H1 (cell line): ENCODE measurements at regions not wholly inside any gene's neighbourhood (a gene's known extent, or its start where the extent isn't known, plus 50 kb on each side); places are given as distances from the start of the nearest gene placed in this dataset.

Source experiments
- CTCF ChIA-PET: fragments of 300-600 bp; sonication (Branson Sonifier 250); formaldehyde crosslinking; loops from one replicate; lab custom pipeline; 2021; ENCODE audit not compliant: partially characterized antibody; lab: Charles Lee
- POLR2A ChIA-PET: fragments of 300-600 bp; sonication (Branson Sonifier 250); formaldehyde crosslinking; loops from one replicate; lab custom pipeline; 2021; ENCODE audit warnings: inconsistent platforms; ENCODE audit not compliant: partially characterized antibody; lab: Charles Lee
- DNase-seq, 2 experiments: peaks; one replicate each; pipeline versions ENCODE4 v3.0.0 to v3.0.0-alpha.2; 2010 to 2022; ENCODE audit warnings: low spot score in 2 of 2, low read depth in 1 of 2, mixed read lengths in 1 of 2
- FAIRE-seq: peaks from 2 replicates; lab custom pipeline; 2011; peaks lifted over from hg19 to GRCh38; lab: Jason Lieb, UNC
- H2AFZ ChIP-seq: 2 replicates; pipeline ENCODE4 v1.8.1; 2012; ENCODE audit warnings: low read length, inconsistent platforms
- H2AK5ac ChIP-seq: 2 replicates; pipeline ENCODE4 v1.6.1; 2013; ENCODE audit warnings: low read depth, low read length
- H2BK120ac ChIP-seq: replicated peaks from 2 replicates; pipeline ENCODE3; 2013; ENCODE audit warnings: low read depth, low read length, inconsistent platforms
- H2BK12ac ChIP-seq: 2 replicates; pipeline ENCODE4 v1.6.1; 2013; ENCODE audit warnings: low read depth, low read length
- H2BK15ac ChIP-seq: 2 replicates; pipeline ENCODE4 v1.6.1; 2013; ENCODE audit warnings: low read length
- H2BK20ac ChIP-seq: 2 replicates; pipeline ENCODE4 v1.6.1; 2013; ENCODE audit warnings: low read length
- H2BK5ac ChIP-seq: 2 replicates; pipeline ENCODE4 v1.6.1; 2013; ENCODE audit warnings: low read depth, low read length
- H3K14ac ChIP-seq: 2 replicates; pipeline ENCODE4 v1.6.1; 2013; ENCODE audit warnings: inconsistent platforms; ENCODE audit not compliant: insufficient read length
- H3K18ac ChIP-seq: 2 replicates; pipeline ENCODE4 v1.6.1; 2013; ENCODE audit warnings: low read length; ENCODE audit errors: extremely low read depth
- H3K23ac ChIP-seq: 2 replicates; pipeline ENCODE4 v1.6.1; 2013; ENCODE audit warnings: inconsistent platforms; ENCODE audit not compliant: insufficient read length
- H3K23me2 ChIP-seq: 2 replicates; pipeline ENCODE4 v1.6.1; 2013; ENCODE audit warnings: low read depth, low read length
- H3K27ac ChIP-seq: 2 replicates; pipeline ENCODE4 v1.6.1; 2011; ENCODE audit warnings: low read depth, low read length, inconsistent platforms
- H3K27me3 ChIP-seq, 4 experiments: replicated peaks in 1 of 4; 1 replicate in 1 of 4; 2 replicates in 3 of 4; pipeline versions ENCODE4 v1.6.1 to v1.8.1; 2011 to 2013; ENCODE audit warnings: low read length in 3 of 4, mild to moderate bottlenecking in 3 of 4, inconsistent platforms in 2 of 4, mixed read lengths in 2 of 4, moderate library complexity in 1 of 4; ENCODE audit not compliant: control insufficient read depth in 3 of 4, insufficient read depth in 3 of 4; ENCODE audit errors: extremely low read depth in 1 of 4
- H3K36me3 ChIP-seq, 4 experiments: 2 replicates each; pipeline versions ENCODE4 v1.6.1 to v1.8.1; 2011 to 2013; ENCODE audit warnings: mild to moderate bottlenecking in 4 of 4, low read length in 3 of 4, moderate library complexity in 2 of 4, control low read depth in 1 of 4, inconsistent platforms in 1 of 4; ENCODE audit not compliant: insufficient read depth in 4 of 4, control insufficient read depth in 2 of 4
- H3K4ac ChIP-seq: replicated peaks from 2 replicates; pipeline ENCODE3; 2013; ENCODE audit warnings: low read length, low read depth, mixed read lengths, inconsistent platforms; ENCODE audit not compliant: insufficient read length
- H3K4me1 ChIP-seq, 4 experiments: replicated peaks in 1 of 4; 1 replicate in 1 of 4; 2 replicates in 3 of 4; pipeline versions ENCODE4 v1.6.1 to v1.8.1; 2011 to 2013; ENCODE audit warnings: low read length in 3 of 4, inconsistent platforms in 2 of 4, mixed read lengths in 1 of 4; ENCODE audit not compliant: insufficient read depth in 4 of 4, control insufficient read depth in 3 of 4
- H3K4me2 ChIP-seq, 2 experiments: 2 replicates each; pipeline versions ENCODE4 v1.6.1 to v1.8.1; 2011 to 2013; ENCODE audit warnings: low read depth in 2 of 2, low read length in 2 of 2, control low read depth in 1 of 2, inconsistent platforms in 1 of 2, mild to moderate bottlenecking in 1 of 2; ENCODE audit not compliant: insufficient read depth in 1 of 2
- H3K4me3 ChIP-seq, 4 experiments: fragments of 200-600, 300-600 bp in 1 of 4; sonication (generic), shearing (Covaris generic), sonication (Bioruptor Twin) in 1 of 4; 2 replicates each; pipeline versions ENCODE4 v1.5.1 to v1.8.1; 2011 to 2016; ENCODE audit warnings: low read length in 4 of 4, low read depth in 3 of 4, control low read depth in 2 of 4, inconsistent platforms in 2 of 4, mild to moderate bottlenecking in 2 of 4, mixed read lengths in 1 of 4, moderate library complexity in 1 of 4; ENCODE audit not compliant: insufficient read depth in 2 of 4; ENCODE audit errors: extremely low read depth in 1 of 4
- H3K56ac ChIP-seq: replicated peaks from 2 replicates; pipeline ENCODE3; 2013; ENCODE audit warnings: low read depth, mild to moderate bottlenecking, mixed read lengths, low read length, inconsistent platforms; ENCODE audit not compliant: insufficient read length
- H3K79me1 ChIP-seq: 2 replicates; pipeline ENCODE4 v1.6.1; 2013; ENCODE audit warnings: low read depth, low read length, control low read depth
- H3K79me2 ChIP-seq, 2 experiments: 2 replicates each; pipeline versions ENCODE4 v1.6.1 to v1.8.1; 2012 to 2013; ENCODE audit warnings: low read length in 2 of 2, mild to moderate bottlenecking in 2 of 2, inconsistent platforms in 1 of 2; ENCODE audit not compliant: insufficient read depth in 2 of 2, control insufficient read depth in 1 of 2
- H3K9ac ChIP-seq, 4 experiments: replicated peaks in 1 of 4; 1 replicate in 1 of 4; 2 replicates in 3 of 4; pipeline versions ENCODE4 v1.6.1 to v1.8.1; 2011 to 2013; ENCODE audit warnings: low read depth in 3 of 4, low read length in 3 of 4, control low read depth in 2 of 4, mild to moderate bottlenecking in 2 of 4, moderate library complexity in 2 of 4, inconsistent platforms in 1 of 4; ENCODE audit errors: extremely low read depth in 1 of 4
- H3K9me3 ChIP-seq, 2 experiments: 2 replicates each; pipeline versions ENCODE4 v1.6.1 to v1.8.1; 2012 to 2013; ENCODE audit warnings: mild to moderate bottlenecking in 2 of 2, moderate library complexity in 2 of 2, control low read depth in 1 of 2, inconsistent platforms in 1 of 2, low read depth in 1 of 2, low read length in 1 of 2, mixed read lengths in 1 of 2; ENCODE audit not compliant: insufficient read depth in 2 of 2
- H4K20me1 ChIP-seq, 2 experiments: replicated peaks in 1 of 2; 2 replicates each; pipeline versions ENCODE3 to v1.8.1; 2011 to 2013; ENCODE audit warnings: inconsistent platforms in 2 of 2, low read length in 2 of 2, mild to moderate bottlenecking in 1 of 2; ENCODE audit not compliant: insufficient read depth in 2 of 2, control insufficient read depth in 1 of 2
- H4K5ac ChIP-seq: 2 replicates; pipeline ENCODE4 v1.6.1; 2013; ENCODE audit warnings: low read length, low read depth, mixed read lengths, inconsistent platforms; ENCODE audit not compliant: insufficient read length
- H4K8ac ChIP-seq: 2 replicates; pipeline ENCODE4 v1.8.0; 2013; ENCODE audit warnings: mild to moderate bottlenecking, moderate library complexity, low read length, inconsistent platforms; ENCODE audit not compliant: insufficient read depth; ENCODE audit errors: extremely low read depth
- H4K91ac ChIP-seq: replicated peaks from 2 replicates; pipeline ENCODE3; 2013; ENCODE audit warnings: low read length, mixed read lengths, inconsistent platforms; ENCODE audit not compliant: insufficient read length
- BACH1 ChIP-seq: IDR thresholded peaks from 2 replicates; pipeline ENCODE4 v1.6.1; 2012; ENCODE audit warnings: low read length, improper control_type of control experiment
- HDAC2 ChIP-seq, 2 experiments: fragments of 300-600 bp in 1 of 2; sonication (generic) in 1 of 2; IDR thresholded peaks; 2 replicates each; pipeline ENCODE4 v1.6.1; 2011 to 2012; ENCODE audit warnings: low read depth in 2 of 2, low read length in 2 of 2, mild to moderate bottlenecking in 2 of 2, moderate library complexity in 2 of 2, borderline replicate concordance in 1 of 2, inconsistent platforms in 1 of 2
- JUN ChIP-seq: IDR thresholded peaks from 2 replicates; pipeline ENCODE4 v1.6.1; 2011; ENCODE audit warnings: low read depth, mild to moderate bottlenecking, improper control_type of control experiment, low read length
- MAFK ChIP-seq: IDR thresholded peaks from 2 replicates; pipeline ENCODE4 v1.6.1; 2012; ENCODE audit warnings: low read depth, mild to moderate bottlenecking, improper control_type of control experiment, low read length
- POLR2AphosphoS5 ChIP-seq: IDR thresholded peaks from 2 replicates; pipeline ENCODE4 v1.6.1; 2011; ENCODE audit warnings: low read depth, low read length
- RXRA ChIP-seq: IDR thresholded peaks from 2 replicates; pipeline ENCODE4 v1.6.1; 2011; ENCODE audit warnings: low read depth, mild to moderate bottlenecking, low read length, moderate library complexity; ENCODE audit not compliant: insufficient read depth
- TCF12 ChIP-seq: IDR thresholded peaks from 2 replicates; pipeline ENCODE4 v1.6.1; 2011; ENCODE audit warnings: low read depth, mild to moderate bottlenecking, low read length
- TEAD4 ChIP-seq: IDR thresholded peaks from 2 replicates; pipeline ENCODE4 v1.6.1; 2012; ENCODE audit warnings: low read depth, low read length, inconsistent platforms, mixed read lengths
- WGBS, 2 experiments: shearing (Covaris generic) in 1 of 2; methylation state at CpG; one replicate each; pipeline versions ENCODE4 v1.1.6 to v1.1.7; 2013 to 2015; ENCODE audit warnings: low lambda C conversion rate in 2 of 2, mixed read lengths in 2 of 2, inconsistent platforms in 1 of 2, low coverage in 1 of 2, missing lambda C conversion rate in 1 of 2; ENCODE audit not compliant: insufficient replicate concordance in 2 of 2, insufficient coverage in 1 of 2, insufficient read length in 1 of 2; ENCODE audit errors: extremely low coverage in 1 of 2, missing lambda C conversion rate in 1 of 2; 5-methylcytosine and 5-hydroxymethylcytosine counted together
- TF ChIP-seq, protein P1 (sequence below): IDR thresholded peaks from 2 replicates; pipeline ENCODE4 v1.6.1; 2012; ENCODE audit warnings: inconsistent platforms

- H2BK5ac ChIP-seq = no peak overlapping the region
- H3K27ac ChIP-seq = no peak overlapping the region
- no peak overlapping the region for H4K5ac ChIP-seq
- H4K20me1 ChIP-seq = no peaks in the 10 kb centered on the region
- H2BK12ac ChIP-seq = no peak overlapping the region
- H3K4me2 ChIP-seq = no peak overlapping the region
- H3K18ac ChIP-seq = no peak overlapping the region
- 95% methylated on average over 3 of the region's 3 CpGs; no CpG with 5 or more reads in 1 of the 2 experiments for WGBS, 2 experiments
- no peak for DNase-seq
- no peak overlapping the region for H2BK15ac ChIP-seq
- no peaks in the 10 kb centered on the region for H3K23me2 ChIP-seq
- H3K23ac ChIP-seq = no peak overlapping the region
- ChIA-PET POLR2A (no interaction called here), CTCF (interaction anchor here (0.9 to 3.2 kb wide), 3 partner anchors 10 to 151 kb away, joined by 4 to 21 read pairs (median 4); no protein-coding TSS in a partner anchor)
- no peak overlapping the region for H3K4me3 ChIP-seq
- no peak overlapping the region for H2BK20ac ChIP-seq
- H3K9ac ChIP-seq = no peak overlapping the region
- no peaks in the 10 kb centered on the region for H3K79me2 ChIP-seq
- no peak overlapping the region for H3K14ac ChIP-seq
- H3K79me1 ChIP-seq = no peaks in the 10 kb centered on the region
- no peaks in the 10 kb centered on the region for H3K27me3 ChIP-seq
- no peaks in the 10 kb centered on the region for H3K36me3 ChIP-seq
- no peak overlapping the region for H2AK5ac ChIP-seq
- no peak for FAIRE-seq
- H3K4ac ChIP-seq = no peak overlapping the region
- TF ChIP-seq, protein P1, sequence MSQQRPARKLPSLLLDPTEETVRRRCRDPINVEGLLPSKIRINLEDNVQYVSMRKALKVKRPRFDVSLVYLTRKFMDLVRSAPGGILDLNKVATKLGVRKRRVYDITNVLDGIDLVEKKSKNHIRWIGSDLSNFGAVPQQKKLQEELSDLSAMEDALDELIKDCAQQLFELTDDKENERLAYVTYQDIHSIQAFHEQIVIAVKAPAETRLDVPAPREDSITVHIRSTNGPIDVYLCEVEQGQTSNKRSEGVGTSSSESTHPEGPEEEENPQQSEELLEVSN = no peak
- no peak for TF ChIP-seq TCF12
- TF ChIP-seq MAFK = peak; percentile 46; the same call in 1 of the 2 replicates
- no peak for TF ChIP-seq RXRA
- TF ChIP-seq TEAD4 = no peak
- no peak for TF ChIP-seq HDAC2 (IDR thresholded peaks at IDR 0.05; ENCODE audit: borderline replicate concordance in 1 of 2, low read depth in 2 of 2, low read length in 2 of 2)
- no peak for TF ChIP-seq JUN
- 0 out of 2 replicates have a peak, but pooled peaks have one; percentile 14 for TF ChIP-seq BACH1
- TF ChIP-seq POLR2AphosphoS5 = no peak
- TF ChIP-seq, all 59 proteins: peak for 2
- Histone ChIP-seq H3K9me3 (no peaks in the 10 kb centered on the region), H2BK120ac (no peak overlapping the region), H3K56ac (no peak overlapping the region), H4K91ac (no peak overlapping the region), H2AFZ (0 out of 2 replicates have a peak overlapping the region, but pooled peaks have one; percentile 1), H4K8ac (no peak overlapping the region), H3K4me1 (no peaks in the 10 kb centered on the region; a peak in 1 of 7 replicates)
Observed at GRCh38 chr2:237270520-237270919, 143.4 kb downstream of the COL6A3 start.
